ENCODE measurements at regions not wholly inside any gene's neighbourhood (a gene's known extent, or its start where the extent isn't known, plus 50 kb on each side); places are given as distances from the start of the nearest gene placed in this dataset.

DNA sequence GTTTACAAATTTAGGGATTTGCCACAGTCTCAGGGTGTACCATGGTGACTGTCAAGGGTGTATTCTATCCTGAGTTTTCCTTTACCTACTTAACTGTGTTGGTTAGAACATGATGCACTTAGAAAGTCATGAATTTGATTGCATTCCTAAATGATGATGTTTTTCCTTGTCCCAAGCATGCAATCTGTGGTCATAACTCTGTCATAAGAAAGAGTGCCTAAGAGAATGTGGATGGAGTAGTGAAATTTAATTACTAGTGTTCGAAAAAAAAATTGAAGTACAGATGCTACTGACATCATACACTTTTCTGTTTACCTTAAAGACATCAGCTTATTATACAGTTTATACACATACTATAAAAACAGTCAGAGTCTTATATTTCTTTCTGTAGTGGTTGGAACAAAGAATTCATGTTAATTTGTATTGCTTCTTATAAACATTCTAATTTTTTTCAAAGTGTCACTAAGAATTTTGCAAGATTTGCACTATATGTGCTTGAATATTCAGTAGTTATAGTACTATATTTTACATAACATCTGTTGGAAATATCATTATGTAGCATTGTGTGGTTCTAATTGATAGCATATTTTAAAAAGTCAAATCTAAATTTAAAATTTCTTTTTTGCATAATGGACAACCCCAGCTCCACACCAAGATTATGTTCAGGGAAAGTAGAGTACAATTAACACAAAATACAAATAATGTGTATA, 231.3 kb upstream of the KCNMB2 start:
- TF ChIP-seq, protein P1, sequence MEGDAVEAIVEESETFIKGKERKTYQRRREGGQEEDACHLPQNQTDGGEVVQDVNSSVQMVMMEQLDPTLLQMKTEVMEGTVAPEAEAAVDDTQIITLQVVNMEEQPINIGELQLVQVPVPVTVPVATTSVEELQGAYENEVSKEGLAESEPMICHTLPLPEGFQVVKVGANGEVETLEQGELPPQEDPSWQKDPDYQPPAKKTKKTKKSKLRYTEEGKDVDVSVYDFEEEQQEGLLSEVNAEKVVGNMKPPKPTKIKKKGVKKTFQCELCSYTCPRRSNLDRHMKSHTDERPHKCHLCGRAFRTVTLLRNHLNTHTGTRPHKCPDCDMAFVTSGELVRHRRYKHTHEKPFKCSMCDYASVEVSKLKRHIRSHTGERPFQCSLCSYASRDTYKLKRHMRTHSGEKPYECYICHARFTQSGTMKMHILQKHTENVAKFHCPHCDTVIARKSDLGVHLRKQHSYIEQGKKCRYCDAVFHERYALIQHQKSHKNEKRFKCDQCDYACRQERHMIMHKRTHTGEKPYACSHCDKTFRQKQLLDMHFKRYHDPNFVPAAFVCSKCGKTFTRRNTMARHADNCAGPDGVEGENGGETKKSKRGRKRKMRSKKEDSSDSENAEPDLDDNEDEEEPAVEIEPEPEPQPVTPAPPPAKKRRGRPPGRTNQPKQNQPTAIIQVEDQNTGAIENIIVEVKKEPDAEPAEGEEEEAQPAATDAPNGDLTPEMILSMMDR (IDR thresholded peaks at IDR 0.05) = no peak
- TF ChIP-seq POLR2A (IDR thresholded peaks at IDR 0.05) = no peak

All from heart left ventricle (tissue), 13 donors.